Muscle of leg (tissue), 3 donors: ENCODE measurements at regions not wholly inside any gene's neighbourhood (a gene's known extent, or its start where the extent isn't known, plus 50 kb on each side); places are given as distances from the start of the nearest gene placed in this dataset.

Source experiments
- DNase-seq: peaks from one replicate; pipeline ENCODE4 v3.0.0; 2013
- H3K27ac ChIP-seq: one replicate; pipeline ENCODE4 v1.5.1; 2013; ENCODE audit warnings: mild to moderate bottlenecking, low read length, control low read depth
- H3K27me3 ChIP-seq: one replicate; pipeline ENCODE4 v1.6.1; 2013; ENCODE audit warnings: low read length; ENCODE audit not compliant: control insufficient read depth, insufficient read depth
- H3K36me3 ChIP-seq: one replicate; pipeline ENCODE4 v1.6.1; 2013; ENCODE audit warnings: low read length; ENCODE audit not compliant: control insufficient read depth, insufficient read depth
- H3K4me1 ChIP-seq: one replicate; pipeline ENCODE4 v1.6.1; 2013; ENCODE audit warnings: low read length; ENCODE audit not compliant: control insufficient read depth, insufficient read depth
- H3K4me3 ChIP-seq: one replicate; pipeline ENCODE4 v1.5.1; 2013; ENCODE audit warnings: low read length, control low read depth
- H3K9me3 ChIP-seq: replicated peaks from 2 replicates; pipeline ENCODE4 v1.6.1; 2013; ENCODE audit warnings: low read depth, low read length; ENCODE audit not compliant: control insufficient read depth
- WGBS: methylation state at CpG from one replicate; pipeline ENCODE4 v1.1.5; 2013; ENCODE audit warnings: missing lambda C conversion rate; ENCODE audit not compliant: insufficient coverage; 5-methylcytosine and 5-hydroxymethylcytosine counted together

DNA sequence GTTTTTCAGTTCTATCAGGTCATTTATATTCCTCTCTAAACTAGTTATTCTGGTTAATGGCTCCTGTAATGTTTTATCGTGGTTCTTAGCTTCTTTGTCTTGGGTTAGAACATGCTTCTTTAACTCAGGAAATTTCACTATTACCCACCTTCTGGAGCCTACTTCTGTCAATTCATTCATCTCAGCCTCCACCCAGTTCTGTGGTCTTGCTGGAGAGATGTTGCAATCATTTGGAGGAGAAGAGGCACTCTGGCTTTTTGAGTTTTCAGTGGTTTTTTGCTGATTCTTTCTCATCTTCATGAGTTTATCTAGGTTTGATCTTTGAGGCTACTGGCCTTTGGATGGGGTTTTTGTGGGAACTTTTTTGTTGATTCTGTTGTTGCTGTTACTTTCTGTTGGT lies 213.0 kb downstream of the BRINP2 start:
- no CpG with 5 or more reads among the region's 1 CpG for WGBS
- H3K27me3 ChIP-seq, result no peaks in the 10 kb centered on the region

DNA sequence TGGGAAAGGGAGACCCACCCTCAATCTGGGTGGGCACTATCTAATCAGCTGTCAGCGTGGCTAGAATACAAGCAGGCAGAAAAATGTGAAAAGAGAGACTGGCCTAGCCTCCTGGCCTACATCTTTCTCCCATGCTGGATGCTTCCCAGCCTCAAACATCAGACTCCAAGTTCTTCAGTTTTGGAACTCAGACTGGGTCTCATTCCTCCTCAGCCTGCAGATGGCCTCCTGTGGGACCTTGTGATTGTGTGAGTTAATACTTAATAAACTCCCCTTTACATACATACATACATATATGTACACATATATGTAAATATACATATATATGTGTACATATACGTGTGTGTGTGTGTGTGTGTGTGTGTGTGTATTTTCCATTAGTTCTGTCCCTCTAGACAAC lies 207.1 kb downstream of the BRINP2 start:
- DNase-seq, result peak; percentile 62
- no peaks in the 10 kb centered on the region for H3K27me3 ChIP-seq
- H3K27ac ChIP-seq, result no peak overlapping the region
- 38% methylated on average over 1 of the region's 2 CpGs for WGBS
- H3K36me3 ChIP-seq, result no peaks in the 10 kb centered on the region
- H3K4me1 ChIP-seq, result no peaks in the 10 kb centered on the region
- H3K9me3 ChIP-seq, result no peaks in the 10 kb centered on the region
- H3K4me3 ChIP-seq, result no peak overlapping the region

More for the DNA sequence above, 213.0 kb downstream of the BRINP2 start:
- no peak overlapping the region for H3K27ac ChIP-seq
- H3K4me3 ChIP-seq, result no peak overlapping the region
- H3K36me3 ChIP-seq, result no peaks in the 10 kb centered on the region
- H3K4me1 ChIP-seq, result no peaks in the 10 kb centered on the region
- no peak for DNase-seq
- no peaks in the 10 kb centered on the region for H3K9me3 ChIP-seq

DNA sequence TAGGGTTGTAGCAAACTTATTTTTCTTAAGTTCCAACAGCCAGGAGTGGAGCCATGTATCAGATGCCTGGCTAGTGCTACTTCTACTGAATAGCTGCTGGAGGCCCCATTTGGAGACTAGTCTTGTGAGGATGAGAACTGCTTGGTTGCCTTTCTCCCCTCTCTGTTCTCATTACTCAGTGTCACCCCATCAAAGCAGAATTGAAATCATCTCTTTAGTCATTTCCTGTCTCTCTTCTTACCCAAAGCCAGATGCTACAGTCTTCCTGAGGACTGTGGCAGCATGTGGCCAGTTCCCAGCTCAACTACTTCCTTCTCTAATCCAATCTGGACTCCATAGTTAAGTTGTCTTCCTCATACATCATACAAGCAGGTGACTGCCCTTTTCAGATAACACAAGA lies 197.5 kb downstream of the BRINP2 start:
- DNase-seq, result no peak

DNA sequence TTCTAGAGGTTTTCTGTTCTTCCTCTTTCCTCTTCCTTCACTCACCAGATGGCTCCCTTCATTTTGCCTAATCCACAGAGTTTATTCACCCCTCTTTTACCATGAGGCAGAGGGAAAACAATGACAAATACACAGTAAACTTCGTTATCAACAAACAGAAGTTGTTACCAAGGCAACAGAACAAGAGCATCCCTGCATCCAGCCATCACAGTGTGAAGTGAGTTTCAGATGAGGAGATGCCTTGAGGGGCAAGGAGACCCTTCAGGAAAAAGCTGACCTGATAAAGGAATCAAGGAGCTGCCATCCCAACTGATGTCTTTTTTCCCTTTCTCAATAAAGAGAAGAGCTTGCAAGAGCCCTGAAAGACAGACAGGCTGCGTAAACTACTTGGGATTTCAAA lies 195.3 kb downstream of the BRINP2 start:
- Histone ChIP-seq H3K4me1 (no peaks in the 10 kb centered on the region), H3K36me3 (no peaks in the 10 kb centered on the region), H3K27me3 (no peaks in the 10 kb centered on the region), H3K9me3 (no peaks in the 10 kb centered on the region), H3K4me3 (no peak overlapping the region), H3K27ac (no peak overlapping the region)
- WGBS, result no CpG with 5 or more reads among the region's 2 CpGs
- no peak for DNase-seq

More for the DNA sequence above, 197.5 kb downstream of the BRINP2 start:
- Histone ChIP-seq H3K27me3 (no peaks in the 10 kb centered on the region), H3K4me1 (no peaks in the 10 kb centered on the region), H3K4me3 (no peak overlapping the region), H3K9me3 (no peaks in the 10 kb centered on the region), H3K27ac (no peak overlapping the region), H3K36me3 (no peaks in the 10 kb centered on the region)

DNA sequence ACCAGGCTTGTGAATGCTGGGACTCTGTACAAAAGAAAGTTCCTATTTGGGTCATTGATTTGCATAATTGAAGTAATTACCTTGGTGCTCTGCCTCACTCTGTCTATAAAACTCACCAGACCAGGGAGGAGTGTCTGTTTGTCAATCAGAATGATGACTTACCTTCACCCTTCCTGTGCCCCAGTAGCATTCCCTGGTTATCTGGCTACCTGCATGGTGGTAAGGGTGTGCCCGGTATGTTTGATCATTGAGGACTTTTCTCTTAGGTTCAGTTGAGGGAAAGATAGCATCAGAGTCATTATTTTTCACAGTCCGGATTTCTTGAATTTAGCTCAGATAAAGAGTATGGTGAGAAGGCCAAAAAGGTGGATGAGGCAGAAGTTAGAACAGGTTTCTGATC lies 190.0 kb downstream of the BRINP2 start:
- Histone ChIP-seq H3K27ac (no peak overlapping the region), H3K27me3 (no peaks in the 10 kb centered on the region), H3K4me3 (no peak overlapping the region), H3K9me3 (no peaks in the 10 kb centered on the region), H3K36me3 (no peaks in the 10 kb centered on the region), H3K4me1 (no peaks in the 10 kb centered on the region)
- 90% methylated on average over 2 of the region's 2 CpGs for WGBS
- DNase-seq, result no peak

DNA sequence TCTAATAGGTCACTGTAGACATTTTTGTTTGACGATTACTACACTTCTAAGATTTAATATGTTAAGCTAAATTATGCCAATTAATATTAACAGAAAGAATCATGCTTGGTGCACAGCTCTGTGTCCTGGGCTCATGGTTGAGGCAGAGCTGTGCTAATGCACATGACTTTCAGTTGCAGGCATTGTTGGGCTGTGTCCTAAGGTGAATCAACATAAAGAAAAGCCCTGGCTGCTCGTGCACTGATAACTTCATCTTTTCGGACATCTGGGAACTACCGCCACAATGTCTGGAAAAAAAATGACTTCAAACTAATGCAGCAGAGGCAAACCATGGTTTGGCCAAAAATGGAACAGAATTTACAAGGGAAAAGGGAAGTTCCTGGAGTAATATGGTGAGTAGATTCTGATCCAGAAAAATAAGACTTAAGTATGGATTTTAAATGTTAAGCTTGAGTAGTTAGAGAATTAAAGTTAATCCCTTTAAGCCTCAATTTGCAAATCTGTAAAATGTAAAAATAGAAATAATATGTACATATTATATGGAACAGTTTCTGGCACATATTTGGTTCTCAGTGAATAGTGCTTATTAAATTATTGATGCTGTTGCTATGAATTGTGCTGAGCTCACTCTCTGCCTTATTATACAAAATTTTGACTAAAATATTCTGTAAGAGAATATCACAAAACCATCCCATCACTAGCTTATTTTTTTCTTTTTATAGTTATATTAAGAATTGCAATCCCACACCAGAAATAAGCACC lies 186.1 kb downstream of the BRINP2 start:
- Histone ChIP-seq H3K4me3 (no peak overlapping the region), H3K27me3 (no peaks in the 10 kb centered on the region), H3K9me3 (no peaks in the 10 kb centered on the region), H3K27ac (no peak overlapping the region), H3K36me3 (no peaks in the 10 kb centered on the region), H3K4me1 (no peaks in the 10 kb centered on the region)
- WGBS, result 60% methylated on average over 2 of the region's 4 CpGs
- DNase-seq, result no peak

DNA sequence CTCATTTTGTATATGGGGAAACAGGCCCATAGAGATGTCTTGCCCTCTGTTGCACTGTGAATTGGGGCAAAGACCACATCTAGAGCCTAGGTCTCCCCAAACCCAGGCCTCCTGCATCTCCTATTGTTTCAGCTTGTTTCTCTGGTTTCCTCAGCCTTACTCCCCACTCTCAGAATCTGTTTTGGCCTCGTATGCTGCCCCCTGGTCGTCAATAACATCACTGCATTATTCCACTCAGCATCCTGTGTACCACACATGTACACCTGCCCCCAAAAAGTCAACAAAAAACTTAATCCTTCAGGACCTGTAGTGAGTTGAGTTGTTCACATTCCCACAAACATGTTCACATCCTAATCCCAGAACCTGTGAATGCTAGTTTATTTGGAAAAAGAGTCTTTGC lies 184.8 kb downstream of the BRINP2 start:
- H3K27ac ChIP-seq, result no peak overlapping the region
- peak; percentile 36 for DNase-seq
- H3K27me3 ChIP-seq, result no peaks in the 10 kb centered on the region
- no peaks in the 10 kb centered on the region for H3K36me3 ChIP-seq
- 17% methylated on average over 1 of the region's 2 CpGs for WGBS
- peaks cover 5% of the 10 kb centered on the region for H3K4me1 ChIP-seq
- H3K4me3 ChIP-seq, result no peak overlapping the region
- H3K9me3 ChIP-seq, result no peaks in the 10 kb centered on the region

DNA sequence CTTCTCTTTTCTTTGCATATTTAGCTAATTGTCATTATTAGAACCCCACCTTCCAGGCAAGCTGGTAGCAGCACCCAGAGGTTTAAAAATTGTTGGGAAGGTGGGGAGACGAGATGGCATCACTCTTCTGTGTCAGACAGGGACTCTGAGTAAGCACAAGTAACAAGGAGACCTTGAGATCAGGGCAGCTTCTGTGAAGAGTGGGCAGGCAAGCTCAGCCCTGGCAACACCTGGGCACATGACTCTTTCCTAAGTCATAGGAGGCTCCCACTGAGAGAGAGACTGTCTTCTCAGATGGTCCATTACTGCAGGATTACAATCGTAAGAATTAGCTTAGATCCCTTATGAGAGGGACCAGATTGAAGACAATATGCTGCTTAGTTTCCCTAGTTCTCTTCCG lies 183.5 kb downstream of the BRINP2 start:
- no peaks in the 10 kb centered on the region for H3K27me3 ChIP-seq
- H3K27ac ChIP-seq, result no peak overlapping the region

DNA sequence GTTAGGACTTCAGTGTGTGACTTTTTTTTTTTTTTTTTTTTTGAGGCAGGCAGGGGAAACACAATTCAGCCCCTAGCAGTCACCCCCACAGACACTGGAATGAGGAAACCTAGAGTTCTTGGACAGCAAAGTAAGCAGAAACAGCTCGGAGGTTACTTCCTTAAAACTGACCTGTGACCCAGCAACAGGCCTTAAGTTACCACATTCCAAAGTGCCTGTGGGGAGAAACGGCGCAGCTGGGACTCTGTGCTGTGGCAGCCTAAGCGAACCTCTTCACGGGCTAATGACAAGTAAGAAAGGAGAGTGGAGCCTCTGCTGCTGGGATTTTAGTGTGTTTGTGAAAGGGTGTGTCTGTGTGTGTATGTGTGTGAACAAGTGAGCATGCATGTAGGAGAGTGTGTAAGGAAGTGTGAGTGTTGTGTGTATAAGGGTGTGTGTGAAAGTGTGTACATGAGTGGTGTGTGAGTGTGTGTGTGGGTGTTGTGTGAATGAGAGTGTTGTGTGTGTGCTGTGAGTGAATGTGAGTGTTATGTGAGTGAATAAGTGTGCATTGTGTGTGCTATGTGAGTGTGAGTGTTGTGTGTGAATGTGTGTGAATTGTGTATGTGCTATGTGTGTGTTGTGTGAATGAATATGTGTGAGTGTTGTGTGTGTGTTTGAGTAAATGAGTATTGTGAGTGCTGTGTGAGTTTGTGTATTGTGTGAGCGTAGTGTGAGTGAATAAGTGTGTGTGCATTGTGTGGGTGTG lies 180.8 kb downstream of the BRINP2 start:
- WGBS, result 37% methylated on average over 3 of the region's 6 CpGs
- peak; percentile 51 for DNase-seq

More for the DNA sequence above, 183.5 kb downstream of the BRINP2 start:
- 73% methylated on average over 1 of the region's 3 CpGs for WGBS
- no peak for DNase-seq
- no peaks in the 10 kb centered on the region for H3K36me3 ChIP-seq
- H3K9me3 ChIP-seq, result no peaks in the 10 kb centered on the region
- H3K4me3 ChIP-seq, result no peak overlapping the region
- peaks cover 5% of the 10 kb centered on the region for H3K4me1 ChIP-seq

DNA sequence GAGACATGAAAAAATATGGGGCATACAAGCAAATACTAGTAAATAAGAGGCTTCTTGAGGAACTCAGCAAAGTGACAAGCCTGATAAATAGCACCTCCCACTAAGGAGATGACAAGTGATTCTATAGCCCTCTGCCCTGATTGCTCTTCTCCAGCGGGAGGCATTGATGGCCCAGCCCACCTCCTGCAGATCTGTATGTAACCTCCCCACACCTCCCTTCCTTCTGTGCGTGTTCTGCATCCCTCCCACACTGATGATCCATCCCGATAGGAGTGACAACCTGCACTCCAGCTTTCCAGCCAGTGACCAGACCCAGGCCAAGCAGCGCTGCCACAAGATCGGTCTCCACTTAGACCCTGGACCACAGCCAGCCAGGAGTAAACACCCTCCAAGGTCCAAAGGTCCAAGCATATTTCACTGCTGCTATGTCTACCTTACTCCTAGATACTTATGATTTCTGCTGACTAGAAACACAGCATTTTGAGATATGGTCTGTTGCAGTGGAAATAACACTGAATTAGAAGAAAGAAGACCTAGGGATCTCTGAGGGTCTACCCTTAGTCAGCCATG lies 176.1 kb downstream of the BRINP2 start:
- DNase-seq, result no peak
- no peaks in the 10 kb centered on the region for H3K9me3 ChIP-seq
- no peaks in the 10 kb centered on the region for H3K36me3 ChIP-seq
- peaks cover 5% of the 10 kb centered on the region for H3K4me1 ChIP-seq
- no peak overlapping the region for H3K4me3 ChIP-seq
- no peaks in the 10 kb centered on the region for H3K27me3 ChIP-seq
- H3K27ac ChIP-seq, result no peak overlapping the region
- WGBS, result 79% methylated on average over 4 of the region's 5 CpGs

More for the DNA sequence above, 180.8 kb downstream of the BRINP2 start:
- H3K27ac ChIP-seq, result no peak overlapping the region
- no peak overlapping the region for H3K4me3 ChIP-seq
- H3K27me3 ChIP-seq, result no peaks in the 10 kb centered on the region
- H3K9me3 ChIP-seq, result no peaks in the 10 kb centered on the region
- no peaks in the 10 kb centered on the region for H3K36me3 ChIP-seq
- H3K4me1 ChIP-seq, result peaks cover 5% of the 10 kb centered on the region
